Panc1 (cell line): ENCODE measurements at regions not wholly inside any gene's neighbourhood (a gene's known extent, or its start where the extent isn't known, plus 50 kb on each side); places are given as distances from the start of the nearest gene placed in this dataset.

ENCODE experiments used
- ATAC-seq: fragments of 200-7000 bp; cut with Tn5 transposase; 2 replicates; pipeline ENCODE4 v1.9.1; 2020; ENCODE audit warnings: mild to moderate bottlenecking, moderate library complexity
- BruUV-seq: library from RNA; stranded (reverse); fragments of 400-500 nt; replicated peaks from 2 replicates; lab custom pipeline; 2021; lab: Mats Ljungman, UMichigan
- CTCF ChIA-PET: fragments of 300-600 bp; sonication (Branson Sonifier 250); formaldehyde crosslinking; loops from one replicate; lab custom pipeline; 2022; ENCODE audit warnings: antibody characterized with exemption; lab: Charles Lee
- POLR2A ChIA-PET: fragments of 300-600 bp; sonication (Branson Sonifier 250); formaldehyde crosslinking; loops from one replicate; lab custom pipeline; 2022; ENCODE audit warnings: antibody characterized with exemption; lab: Charles Lee
- DNase-seq: peaks from one replicate; pipeline ENCODE4 v3.0.0-alpha.2; 2010; ENCODE audit warnings: low read depth, low spot score
- H3K27ac ChIP-seq: 2 replicates; pipeline ENCODE4 v1.5.1; 2011; ENCODE audit warnings: mild to moderate bottlenecking, low read length, inconsistent platforms
- H3K27me3 ChIP-seq: fragments of 200-500 bp; sonication (Bioruptor generic); 2 replicates; pipeline ENCODE4 v1.6.0; 2014; ENCODE audit warnings: low read length, inconsistent platforms; ENCODE audit not compliant: control insufficient read depth, insufficient read depth
- H3K36me3 ChIP-seq: fragments of 200-500 bp; sonication (Bioruptor generic); 2 replicates; pipeline ENCODE4 v1.5.1; 2014; ENCODE audit warnings: inconsistent platforms, mild to moderate bottlenecking, low read length, moderate library complexity; ENCODE audit not compliant: control insufficient read depth, insufficient read depth
- H3K4me1 ChIP-seq: 2 replicates; pipeline ENCODE4 v1.5.1; 2011; ENCODE audit warnings: inconsistent platforms, mild to moderate bottlenecking, low read length, moderate library complexity; ENCODE audit not compliant: control insufficient read depth, insufficient read depth
- H3K4me3 ChIP-seq, 2 experiments: 2 replicates each; pipeline ENCODE4 v1.5.1; 2011 to 2012; ENCODE audit warnings: low read depth in 2 of 2, low read length in 2 of 2, mild to moderate bottlenecking in 2 of 2, inconsistent platforms in 1 of 2, moderate library complexity in 1 of 2
- H3K9me3 ChIP-seq: fragments of 200-500 bp; sonication (Bioruptor generic); 2 replicates; pipeline ENCODE4 v1.5.1; 2014; ENCODE audit warnings: low read depth, mild to moderate bottlenecking, inconsistent platforms, low read length, moderate library complexity; ENCODE audit not compliant: control insufficient read depth, insufficient read depth
- CTCF ChIP-seq: fragments of 450-650 bp; IDR thresholded peaks from 2 replicates; pipeline ENCODE4 v1.5.1; 2017; ENCODE audit warnings: mild to moderate bottlenecking
- POLR2AphosphoS5 ChIP-seq: IDR thresholded peaks from 2 replicates; pipeline ENCODE4 v1.6.1; 2012; ENCODE audit warnings: mild to moderate bottlenecking, low read depth, low read length, moderate library complexity
- REST ChIP-seq, 2 experiments: IDR thresholded peaks; 2 replicates each; pipeline ENCODE4 v1.6.1; 2011 to 2012; ENCODE audit warnings: low read depth in 2 of 2, control low read depth in 1 of 2, low read length in 1 of 2, mild to moderate bottlenecking in 1 of 2, moderate library complexity in 1 of 2; ENCODE audit not compliant: insufficient read depth in 1 of 2
- SIN3A ChIP-seq: IDR thresholded peaks from 2 replicates; pipeline ENCODE4 v1.6.1; 2012; ENCODE audit warnings: low read depth, mild to moderate bottlenecking, low read length, moderate library complexity, borderline replicate concordance; ENCODE audit not compliant: insufficient read depth
- TCF7L2 ChIP-seq: IDR thresholded peaks from 2 replicates; pipeline ENCODE4 v1.6.1; 2011; ENCODE audit warnings: mild to moderate bottlenecking, low read depth, low read length, inconsistent platforms
- in situ Hi-C: cut with HindIII; loops from 2 replicates; pipeline ENCODE4 v1.10.0; 2016; ENCODE audit warnings: low sequenced_read_pairs, low pct_unique_long_range_greater_than_20kb
- intact Hi-C: fragments of 100-400 bp; cut with micrococcal nuclease; formaldehyde crosslinking; loops from one replicate; pipeline ENCODE4 v1.10.0; 2022; ENCODE audit not compliant: unreplicated experiment

- in situ Hi-C loops (no loop called here), intact Hi-C loops (no loop called here)
- CTCF ChIA-PET: no interaction called here
- no peak for ATAC-seq
- no peaks in the 10 kb centered on the region for H3K4me1 ChIP-seq
- BruUV-seq: no TSS peak
- no peak overlapping the region for H3K27ac ChIP-seq
- H3K27me3 ChIP-seq: no peaks in the 10 kb centered on the region; the same call in 1 of the 2 replicates
- no peaks in the 10 kb centered on the region for H3K36me3 ChIP-seq
- TF ChIP-seq CTCF: no peak
- no peak for TF ChIP-seq POLR2AphosphoS5
- H3K9me3 ChIP-seq: no peaks in the 10 kb centered on the region
- no peak for DNase-seq
- POLR2A ChIA-PET: no interaction called here
- no peak overlapping the region for H3K4me3 ChIP-seq
These were observed 117.5 kb upstream of the PCSK2 start for GRCh38 chr20:17109307-17109706.

GRCh38 chr20:17128206-17128605 is 98.6 kb upstream of the PCSK2 start:
- intact Hi-C loops: no loop called here
- BruUV-seq: no TSS peak
- ATAC-seq: no peak
- Histone ChIP-seq H3K4me1 (no peaks in the 10 kb centered on the region), H3K9me3 (no peaks in the 10 kb centered on the region), H3K4me3 (no peak overlapping the region), H3K27ac (no peak overlapping the region), H3K27me3 (no peaks in the 10 kb centered on the region), H3K36me3 (no peaks in the 10 kb centered on the region)
- ChIA-PET CTCF (no interaction called here), POLR2A (no interaction called here)
- no peak for DNase-seq
- no peak for TF ChIP-seq SIN3A
- no peak for TF ChIP-seq POLR2AphosphoS5
- TF ChIP-seq CTCF: no peak
- TF ChIP-seq TCF7L2: no peak
- TF ChIP-seq REST (IDR thresholded peaks at IDR 0.05; ENCODE audit: insufficient read depth in 1 of 2, low read depth in 2 of 2, low read length in 1 of 2): no peak
- in situ Hi-C loops: no loop called here

- Histone ChIP-seq H3K27ac (no peak overlapping the region), H3K36me3 (no peaks in the 10 kb centered on the region), H3K9me3 (no peaks in the 10 kb centered on the region), H3K4me3 (no peak overlapping the region), H3K4me1 (no peaks in the 10 kb centered on the region), H3K27me3 (no peaks in the 10 kb centered on the region)
- no TSS peak for BruUV-seq
- DNase-seq: no peak
- ChIA-PET POLR2A (no interaction called here), CTCF (no interaction called here)
- no peak for TF ChIP-seq SIN3A
- no peak for TF ChIP-seq POLR2AphosphoS5
- no peak for TF ChIP-seq REST (IDR thresholded peaks at IDR 0.05; ENCODE audit: insufficient read depth in 1 of 2, low read depth in 2 of 2, low read length in 1 of 2)
- no peak for TF ChIP-seq TCF7L2
- no peak for TF ChIP-seq CTCF
- intact Hi-C loops (no loop called here), in situ Hi-C loops (no loop called here)
- no peak for ATAC-seq
These were observed 97.8 kb upstream of the PCSK2 start for GRCh38 chr20:17129089-17129488.
